CD14-positive monocyte (primary cell): ENCODE measurements at regions not wholly inside any gene's neighbourhood (a gene's known extent, or its start where the extent isn't known, plus 50 kb on each side); places are given as distances from the start of the nearest gene placed in this dataset.

ENCODE experiments used
- DNase-seq, 3 donors: peaks; one replicate each; pipeline ENCODE4 v3.0.0-alpha.2; 2011 to 2022
- H2AFZ ChIP-seq: 2 replicates; pipeline ENCODE4 v1.6.0; 2012; ENCODE audit warnings: mild to moderate bottlenecking, low read depth, low read length, inconsistent platforms; ENCODE audit not compliant: insufficient read depth, poor library complexity, severe bottlenecking
- H3K27ac ChIP-seq, 2 donors: 1 replicate in 1 of 2; 2 replicates in 1 of 2; pipeline ENCODE4 v1.5.1; 2012 to 2013; ENCODE audit warnings: low read length in 2 of 2, control low read depth in 1 of 2, inconsistent platforms in 1 of 2, low read depth in 1 of 2, mild to moderate bottlenecking in 1 of 2
- H3K27me3 ChIP-seq, 2 donors: one replicate each; pipeline versions ENCODE4 v1.6.0 to v1.6.1; 2011 to 2013; ENCODE audit warnings: low read length in 2 of 2; ENCODE audit not compliant: control insufficient read depth in 2 of 2, insufficient read depth in 2 of 2
- H3K36me3 ChIP-seq, 2 donors: replicated peaks in 1 of 2; 1 replicate in 1 of 2; 2 replicates in 1 of 2; pipeline versions ENCODE4 v1.5.1 to v1.6.1; 2012 to 2013; ENCODE audit warnings: low read length in 2 of 2, control low read depth in 1 of 2, inconsistent platforms in 1 of 2, mild to moderate bottlenecking in 1 of 2; ENCODE audit not compliant: insufficient read depth in 2 of 2, control insufficient read depth in 1 of 2
- H3K4me1 ChIP-seq, 2 donors: 1 replicate in 1 of 2; 2 replicates in 1 of 2; pipeline versions ENCODE4 v1.5.1 to v1.6.1; 2012 to 2013; ENCODE audit warnings: low read length in 2 of 2, control low read depth in 1 of 2, inconsistent platforms in 1 of 2, mild to moderate bottlenecking in 1 of 2, moderate library complexity in 1 of 2; ENCODE audit not compliant: insufficient read depth in 2 of 2, control insufficient read depth in 1 of 2
- H3K4me2 ChIP-seq: replicated peaks from 2 replicates; pipeline ENCODE3; 2012; ENCODE audit warnings: low read length, moderate library complexity, mild to moderate bottlenecking; ENCODE audit not compliant: poor library complexity, severe bottlenecking; ENCODE audit errors: extremely low read depth
- H3K4me3 ChIP-seq, 3 experiments: fragments of 200-600 bp in 1 of 3; sonication (generic) in 1 of 3; replicated peaks in 1 of 3; 1 replicate in 2 of 3; 2 replicates in 1 of 3; pipeline ENCODE4 v1.5.1; 2011 to 2013; ENCODE audit warnings: low read length in 3 of 3, mild to moderate bottlenecking in 3 of 3, control low read depth in 2 of 3, low read depth in 2 of 3, inconsistent platforms in 1 of 3, moderate library complexity in 1 of 3
- H3K79me2 ChIP-seq: 2 replicates; pipeline ENCODE4 v1.6.0; 2012; ENCODE audit warnings: mild to moderate bottlenecking, control low read depth, inconsistent platforms, low read length, moderate library complexity; ENCODE audit not compliant: insufficient read depth
- H3K9ac ChIP-seq: 2 replicates; pipeline ENCODE4 v1.6.0; 2017; ENCODE audit warnings: low read length, mild to moderate bottlenecking; ENCODE audit not compliant: insufficient read depth, poor library complexity, severe bottlenecking
- H3K9me3 ChIP-seq, 2 donors: replicated peaks in 1 of 2; 1 replicate in 1 of 2; 2 replicates in 1 of 2; pipeline versions ENCODE4 v1.5.1 to v1.6.1; 2012 to 2013; ENCODE audit warnings: low read length in 2 of 2, control low read depth in 1 of 2; ENCODE audit not compliant: control insufficient read depth in 1 of 2, insufficient read depth in 1 of 2
- H4K20me1 ChIP-seq: 2 replicates; pipeline ENCODE4 v1.6.0; 2012; ENCODE audit warnings: mild to moderate bottlenecking, low read length, control low read depth, moderate library complexity; ENCODE audit not compliant: insufficient read depth
- H3K27ac Mint-ChIP-seq, 7 donors: one replicate each; pipeline ENCODE4 v1.8.0; 2020; ENCODE audit warnings: mild to moderate bottlenecking in 7 of 7, mixed read lengths in 7 of 7, moderate library complexity in 6 of 7, inconsistent platforms in 2 of 7
- H3K27me3 Mint-ChIP-seq, 3 donors: one replicate each; pipeline ENCODE4 v1.8.0; 2021 to 2022; ENCODE audit warnings: low read depth in 3 of 3, mild to moderate bottlenecking in 3 of 3, mixed read lengths in 3 of 3, moderate library complexity in 3 of 3, inconsistent platforms in 1 of 3
- H3K36me3 Mint-ChIP-seq, 2 donors: one replicate each; pipeline ENCODE4 v1.8.0; 2020; ENCODE audit warnings: mixed read lengths in 2 of 2, inconsistent platforms in 1 of 2, mild to moderate bottlenecking in 1 of 2
- H3K4me1 Mint-ChIP-seq: one replicate; pipeline ENCODE4 v1.8.0; 2020; ENCODE audit warnings: mild to moderate bottlenecking, mixed read lengths
- H3K4me3 Mint-ChIP-seq, 2 donors: one replicate each; pipeline ENCODE4 v1.8.0; 2020; ENCODE audit warnings: mild to moderate bottlenecking in 2 of 2, mixed read lengths in 2 of 2, moderate library complexity in 1 of 2
- H3K9me3 Mint-ChIP-seq, 7 donors: one replicate each; pipeline ENCODE4 v1.8.0; 2020 to 2022; ENCODE audit warnings: mixed read lengths in 7 of 7, mild to moderate bottlenecking in 6 of 7, moderate library complexity in 6 of 7, inconsistent platforms in 2 of 7
- CTCF ChIP-seq: fragments of 200-600 bp; IDR thresholded peaks from one replicate; pipeline ENCODE4 v1.8.0; 2022; ENCODE audit warnings: antibody characterized with exemption, mild to moderate bottlenecking
- WGBS: methylation state at CpG from one replicate; pipeline ENCODE4 v1.1.5; 2013; ENCODE audit warnings: missing lambda C conversion rate; ENCODE audit not compliant: insufficient coverage; 5-methylcytosine and 5-hydroxymethylcytosine counted together
- intact Hi-C, 2 donors: fragments of 100-400 bp; cut with micrococcal nuclease; formaldehyde crosslinking; loops; one replicate each; pipeline versions ENCODE4 v1.15.0 to v1.15.1; 2023

GRCh38 chr2:173557497-173557896 lies 202.8 kb downstream of the CDCA7 start:
- Histone ChIP-seq H3K4me2 (no peak overlapping the region), H3K27ac (no peak overlapping the region), H3K4me3 (no peak overlapping the region), H3K27me3 (no peaks in the 10 kb centered on the region), H2AFZ (no peak overlapping the region), H4K20me1 (no peaks in the 10 kb centered on the region), H3K9me3 (no peaks in the 10 kb centered on the region), H3K9ac (no peak overlapping the region), H3K79me2 (no peaks in the 10 kb centered on the region), H3K4me1 (no peaks in the 10 kb centered on the region), H3K36me3 (no peaks in the 10 kb centered on the region)
- Mint-ChIP-seq H3K27ac (no peak overlapping the region), H3K36me3 (no peaks in the 10 kb centered on the region), H3K27me3 (peaks cover 7 to 15% (median 7%) of the 10 kb centered on the region in 3 donors), H3K9me3 (peaks cover 0 to 7% (median 1%) of the 10 kb centered on the region in 7 donors), H3K4me1 (no peaks in the 10 kb centered on the region), H3K4me3 (no peak overlapping the region)
- DNase-seq, result no peak
- intact Hi-C loops, result no loop called here
- WGBS, result no CpG with 5 or more reads among the region's 2 CpGs
- no peak for TF ChIP-seq CTCF

GRCh38 chr2:173567493-173567892 lies 212.8 kb downstream of the CDCA7 start:
- Histone ChIP-seq H3K4me3 (no peak overlapping the region), H3K27me3 (peaks cover 3 to 8% of the 10 kb centered on the region in 2 donors), H3K79me2 (no peaks in the 10 kb centered on the region), H3K36me3 (no peaks in the 10 kb centered on the region), H3K4me1 (no peaks in the 10 kb centered on the region), H3K9ac (no peak overlapping the region), H3K9me3 (no peaks in the 10 kb centered on the region), H3K27ac (no peak overlapping the region), H4K20me1 (no peaks in the 10 kb centered on the region), H2AFZ (no peak overlapping the region), H3K4me2 (no peak overlapping the region)
- 85% methylated on average over 3 of the region's 3 CpGs for WGBS
- Mint-ChIP-seq H3K36me3 (no peaks in the 10 kb centered on the region), H3K4me3 (no peak overlapping the region), H3K9me3 (peaks cover 0 to 3% (median 2%) of the 10 kb centered on the region in 7 donors), H3K27me3 (peaks cover 7 to 23% (median 12%) of the 10 kb centered on the region in 3 donors), H3K4me1 (peaks cover 3% of the 10 kb centered on the region), H3K27ac (no peak overlapping the region)
- DNase-seq, result no peak
- intact Hi-C loops, result no loop called here
- no peak for TF ChIP-seq CTCF
